Stimulated activated CD4-positive, alpha-beta T cell treated with anti-CD3 and anti-CD28 coated beads, Interleukin-4, amount 100 ng/mL, for 1 hour (primary cell): ENCODE measurements at regions not wholly inside any gene's neighbourhood (a gene's known extent, or its start where the extent isn't known, plus 50 kb on each side); places are given as distances from the start of the nearest gene placed in this dataset.

ENCODE experiments used
- DNase-seq: peaks from one replicate; pipeline ENCODE4 v3.0.0-alpha.2; 2020

GRCh38 chr4:20615486-20616260 is 84.6 kb upstream of the PACRGL start:
- DNase-seq, result no peak

GRCh38 chr4:20616313-20616712 is 83.9 kb upstream of the PACRGL start:
- DNase-seq, result no peak

- DNase-seq, result no peak
Measured at GRCh38 chr4:20616848-20617247, 83.4 kb upstream of the PACRGL start.

GRCh38 chr4:20617678-20618396 is 82.4 kb upstream of the PACRGL start:
- no peak for DNase-seq

- no peak for DNase-seq
Measured at GRCh38 chr4:20618731-20619130, 81.5 kb upstream of the PACRGL start.

- DNase-seq, result no peak
Measured at GRCh38 chr4:20621476-20621875, 78.8 kb upstream of the PACRGL start.

GRCh38 chr4:20622701-20623100 is 77.6 kb upstream of the PACRGL start:
- DNase-seq, result no peak

GRCh38 chr4:20623939-20624338 is 76.3 kb upstream of the PACRGL start:
- DNase-seq, result no peak

- DNase-seq, result no peak
Measured at GRCh38 chr4:20624793-20625374, 75.4 kb upstream of the PACRGL start.

GRCh38 chr4:20625426-20625825 is 74.8 kb upstream of the PACRGL start:
- DNase-seq, result no peak

GRCh38 chr4:20626326-20627005 is 73.8 kb upstream of the PACRGL start:
- no peak for DNase-seq

GRCh38 chr4:20627866-20628265 is 72.4 kb upstream of the PACRGL start:
- no peak for DNase-seq

- DNase-seq, result no peak
Measured at GRCh38 chr4:20629186-20630106, 70.8 kb upstream of the PACRGL start.

GRCh38 chr4:20638825-20639224 is 61.4 kb upstream of the PACRGL start:
- DNase-seq, result no peak

- DNase-seq, result no peak
Measured at GRCh38 chr4:20639346-20639745, 60.9 kb upstream of the PACRGL start.

GRCh38 chr4:20640989-20641388 is 59.3 kb upstream of the PACRGL start:
- DNase-seq, result no peak

GRCh38 chr4:20641976-20642375 is 58.3 kb upstream of the PACRGL start:
- DNase-seq, result no peak

GRCh38 chr4:20643631-20644030 is 56.6 kb upstream of the PACRGL start:
- DNase-seq, result no peak

- DNase-seq, result no peak
Measured at GRCh38 chr4:20645236-20645635, 55.0 kb upstream of the PACRGL start.

GRCh38 chr4:20646287-20646686 is 54.0 kb upstream of the PACRGL start:
- no peak for DNase-seq
